Ectodermal cell (in vitro differentiated cells): ENCODE measurements at regions not wholly inside any gene's neighbourhood (a gene's known extent, or its start where the extent isn't known, plus 50 kb on each side); places are given as distances from the start of the nearest gene placed in this dataset.

ENCODE experiments used
- H3K27ac ChIP-seq: 2 replicates; pipeline ENCODE4 v1.7.0; 2013; ENCODE audit warnings: mild to moderate bottlenecking, low read depth, low read length; ENCODE audit not compliant: insufficient read depth, poor library complexity, severe bottlenecking
- H3K27me3 ChIP-seq: 2 replicates; pipeline ENCODE4 v1.7.0; 2013; ENCODE audit warnings: mild to moderate bottlenecking, low read length; ENCODE audit not compliant: insufficient read depth, control insufficient read depth, poor library complexity, severe bottlenecking
- H3K36me3 ChIP-seq: one replicate; pipeline ENCODE4 v1.7.0; 2013; ENCODE audit warnings: low read length; ENCODE audit not compliant: control insufficient read depth, insufficient read depth
- H3K4me1 ChIP-seq: one replicate; pipeline ENCODE4 v1.7.0; 2013; ENCODE audit warnings: low read length; ENCODE audit not compliant: control insufficient read depth, insufficient read depth
- H3K4me3 ChIP-seq: 2 replicates; pipeline ENCODE4 v1.7.0; 2013; ENCODE audit warnings: low read depth, low read length, control low read depth; ENCODE audit not compliant: insufficient read depth
- H3K9me3 ChIP-seq: 2 replicates; pipeline ENCODE4 v1.7.0; 2013; ENCODE audit warnings: mild to moderate bottlenecking, low read length, moderate library complexity; ENCODE audit not compliant: control insufficient read depth
- WGBS, 2 experiments: methylation state at CpG; one replicate each; pipeline ENCODE4 v1.1.7; 2013; ENCODE audit warnings: missing lambda C conversion rate in 2 of 2; 5-methylcytosine and 5-hydroxymethylcytosine counted together

- no peaks in the 10 kb centered on the region for H3K4me1 ChIP-seq
- H3K4me3 ChIP-seq = no peak overlapping the region
- peaks cover 4% of the 10 kb centered on the region for H3K36me3 ChIP-seq
- H3K9me3 ChIP-seq = no peaks in the 10 kb centered on the region
- 94 to 100% methylated on average over 2 to 4 of the region's 4 CpGs for WGBS, 2 experiments
- H3K27me3 ChIP-seq = no peaks in the 10 kb centered on the region
- H3K27ac ChIP-seq = no peak overlapping the region
Measured at GRCh38 chr6:21984135-21984534, 312.7 kb downstream of the PRL start.

GRCh38 chr6:21984561-21984960 lies 312.3 kb downstream of the PRL start:
- 85 to 96% methylated on average over 1 of the region's 1 CpG for WGBS, 2 experiments
- no peak overlapping the region for H3K27ac ChIP-seq
- H3K36me3 ChIP-seq = peaks cover 4% of the 10 kb centered on the region
- no peak overlapping the region for H3K4me3 ChIP-seq
- no peaks in the 10 kb centered on the region for H3K4me1 ChIP-seq
- no peaks in the 10 kb centered on the region for H3K27me3 ChIP-seq
- no peaks in the 10 kb centered on the region for H3K9me3 ChIP-seq

DNA sequence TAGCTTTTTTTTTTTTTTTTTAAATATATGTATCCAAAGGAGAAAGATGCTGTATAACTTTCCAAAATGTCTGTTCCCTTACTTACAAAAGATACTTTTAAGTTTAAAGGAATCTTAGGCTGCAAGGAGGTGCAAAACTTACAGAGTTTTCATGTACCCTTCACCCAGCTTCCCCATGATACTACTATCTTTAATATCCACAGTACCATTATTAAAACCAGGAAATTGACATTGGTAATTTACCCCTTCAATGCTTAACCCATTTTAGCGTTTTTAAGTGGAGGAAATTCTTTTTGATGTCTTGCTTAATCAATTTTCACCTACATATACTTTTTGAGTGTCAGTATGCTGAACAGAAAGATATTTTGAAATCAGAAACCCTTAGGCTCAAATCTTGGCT lies 310.9 kb downstream of the PRL start:
- H3K4me3 ChIP-seq = no peak overlapping the region
- H3K9me3 ChIP-seq = no peaks in the 10 kb centered on the region
- no peak overlapping the region for H3K27ac ChIP-seq
- H3K27me3 ChIP-seq = no peaks in the 10 kb centered on the region
- no peaks in the 10 kb centered on the region for H3K4me1 ChIP-seq
- no peaks in the 10 kb centered on the region for H3K36me3 ChIP-seq
- WGBS, 2 experiments = 100% methylated on average over 1 of the region's 1 CpG; no CpG with 5 or more reads in 1 of the 2 experiments

DNA sequence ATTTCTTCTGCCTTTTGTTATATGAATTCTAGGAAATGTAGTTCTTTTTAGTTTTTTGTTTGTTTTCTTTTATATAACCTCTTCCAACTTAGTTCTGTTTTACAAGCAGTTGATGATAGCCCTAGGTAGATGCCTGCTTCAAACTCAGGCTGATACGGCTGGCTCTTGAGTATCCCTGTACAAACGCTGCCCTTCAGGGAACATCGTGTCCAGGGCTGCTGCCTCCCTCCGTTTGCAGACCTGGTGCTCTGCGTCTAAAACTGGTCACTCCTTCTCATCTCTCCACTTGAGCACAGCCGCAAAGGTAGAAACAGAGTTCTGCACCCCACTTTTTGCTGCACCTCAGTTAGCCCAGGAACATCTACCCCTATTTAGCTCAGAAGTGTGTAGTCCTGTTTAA lies 310.1 kb downstream of the PRL start:
- Histone ChIP-seq H3K4me3 (no peak overlapping the region), H3K36me3 (no peaks in the 10 kb centered on the region), H3K9me3 (no peaks in the 10 kb centered on the region), H3K27ac (no peak overlapping the region), H3K27me3 (no peaks in the 10 kb centered on the region), H3K4me1 (no peaks in the 10 kb centered on the region)
- 75 to 78% methylated on average over 6 of the region's 6 CpGs for WGBS, 2 experiments

DNA sequence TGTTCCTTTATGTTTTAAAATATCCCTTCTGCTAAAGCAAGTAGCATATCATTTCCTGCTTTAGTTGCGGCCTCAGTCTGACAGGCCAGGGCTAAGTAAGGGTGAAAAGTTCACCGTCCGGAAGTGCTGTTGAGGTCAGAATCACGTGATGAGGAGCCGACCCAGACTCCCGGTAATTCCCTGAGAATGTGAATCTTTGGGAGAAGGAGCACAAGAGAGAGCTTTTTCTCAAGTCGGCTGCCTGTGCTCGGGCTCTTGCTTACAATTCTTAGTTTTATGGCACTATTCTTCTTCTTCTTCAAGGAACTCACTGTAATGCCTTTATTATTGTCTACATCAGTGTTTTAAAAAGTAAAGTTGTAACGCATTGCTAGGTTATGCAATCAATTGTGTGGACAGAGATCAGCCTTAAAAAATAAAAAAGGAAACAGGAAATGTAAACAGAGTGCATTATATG lies 309.3 kb downstream of the PRL start:
- WGBS, 2 experiments = 48 to 59% methylated on average over 9 of the region's 9 CpGs
- H3K27me3 ChIP-seq = no peaks in the 10 kb centered on the region
- no peaks in the 10 kb centered on the region for H3K36me3 ChIP-seq
- H3K4me1 ChIP-seq = no peaks in the 10 kb centered on the region
- no peak overlapping the region for H3K4me3 ChIP-seq
- no peak overlapping the region for H3K27ac ChIP-seq
- no peaks in the 10 kb centered on the region for H3K9me3 ChIP-seq

- Histone ChIP-seq H3K4me3 (no peak overlapping the region), H3K27me3 (no peaks in the 10 kb centered on the region), H3K9me3 (no peaks in the 10 kb centered on the region), H3K36me3 (no peaks in the 10 kb centered on the region), H3K4me1 (no peaks in the 10 kb centered on the region), H3K27ac (no peak overlapping the region)
- WGBS, 2 experiments = 79 to 86% methylated on average over 1 of the region's 1 CpG
Measured at GRCh38 chr6:21990577-21990976, 306.3 kb downstream of the PRL start.

DNA sequence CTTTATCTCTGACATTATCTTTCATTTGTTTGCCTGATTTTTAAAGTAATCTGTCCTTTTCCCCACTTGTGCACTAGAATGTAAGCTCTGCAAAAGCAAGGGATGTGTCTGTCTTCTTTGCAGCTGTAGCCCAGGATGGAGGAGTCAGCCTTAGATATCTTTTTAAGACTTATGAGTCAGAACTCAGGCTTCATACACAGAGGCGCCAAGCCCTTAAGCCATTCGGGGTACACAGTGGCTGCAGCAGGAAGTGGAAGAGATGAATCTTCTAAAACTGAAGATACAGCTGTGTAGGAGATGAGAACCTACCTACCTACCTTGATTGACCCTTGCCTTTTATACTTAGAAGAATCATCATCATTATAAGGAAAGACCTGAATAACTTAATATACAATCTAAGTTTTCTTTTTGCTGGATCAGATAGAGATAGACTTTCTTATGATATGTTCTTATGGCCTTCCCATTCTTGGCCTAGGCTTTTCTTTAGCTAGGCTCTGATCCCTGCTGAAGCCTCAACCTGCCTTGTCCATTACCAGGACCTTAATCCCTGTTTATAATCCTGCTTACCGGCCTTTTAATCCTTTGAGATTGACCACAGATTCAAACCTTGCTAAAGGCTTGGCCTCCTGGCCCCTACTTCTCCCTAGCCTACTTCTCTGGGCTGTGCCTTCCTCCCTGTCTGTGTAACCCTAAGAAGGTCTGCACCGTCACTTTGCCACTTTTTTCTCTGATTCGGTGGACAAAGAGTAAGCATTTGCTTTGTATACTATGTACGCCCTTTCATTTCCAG lies 304.5 kb downstream of the PRL start:
- H3K36me3 ChIP-seq = no peaks in the 10 kb centered on the region
- no peak overlapping the region for H3K4me3 ChIP-seq
- no peaks in the 10 kb centered on the region for H3K9me3 ChIP-seq
- H3K27ac ChIP-seq = no peak overlapping the region
- H3K27me3 ChIP-seq = no peaks in the 10 kb centered on the region
- 95 to 97% methylated on average over 6 of the region's 6 CpGs for WGBS, 2 experiments
- H3K4me1 ChIP-seq = no peaks in the 10 kb centered on the region

GRCh38 chr6:21993841-21994240 lies 303.0 kb downstream of the PRL start:
- Histone ChIP-seq H3K4me3 (no peak overlapping the region), H3K4me1 (no peaks in the 10 kb centered on the region), H3K27ac (no peak overlapping the region), H3K36me3 (no peaks in the 10 kb centered on the region), H3K9me3 (no peaks in the 10 kb centered on the region), H3K27me3 (no peaks in the 10 kb centered on the region)
- WGBS, 2 experiments = 100% methylated on average over 1 of the region's 2 CpGs

- Histone ChIP-seq H3K36me3 (no peaks in the 10 kb centered on the region), H3K4me1 (no peaks in the 10 kb centered on the region), H3K4me3 (no peak overlapping the region), H3K9me3 (no peaks in the 10 kb centered on the region), H3K27ac (no peak overlapping the region), H3K27me3 (no peaks in the 10 kb centered on the region)
- WGBS, 2 experiments = 89 to 100% methylated on average over 1 of the region's 1 CpG
Measured at GRCh38 chr6:21994821-21995220, 302.0 kb downstream of the PRL start.

DNA sequence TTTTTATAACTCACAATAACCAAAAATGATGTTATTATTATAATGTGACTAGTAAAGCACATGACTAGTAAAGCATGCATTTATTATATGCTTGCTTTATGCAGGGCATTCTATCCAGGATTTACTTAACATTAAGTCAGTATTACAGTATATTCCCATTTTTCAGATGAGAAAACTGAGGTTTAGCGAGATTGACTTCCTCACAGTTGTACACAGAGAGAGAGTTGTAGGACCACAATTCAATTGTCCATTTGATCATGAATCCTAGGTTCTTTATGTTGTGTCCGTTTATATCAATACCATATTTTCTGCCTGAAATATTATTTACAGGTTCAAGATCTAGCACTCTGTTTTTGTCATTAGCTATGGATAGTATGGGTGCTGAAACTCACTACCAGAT lies 301.5 kb downstream of the PRL start:
- H3K27me3 ChIP-seq = no peaks in the 10 kb centered on the region
- no peak overlapping the region for H3K4me3 ChIP-seq
- H3K27ac ChIP-seq = no peak overlapping the region
- H3K9me3 ChIP-seq = no peaks in the 10 kb centered on the region
- WGBS, 2 experiments = 97% methylated on average over 2 of the region's 2 CpGs
- H3K4me1 ChIP-seq = no peaks in the 10 kb centered on the region
- H3K36me3 ChIP-seq = no peaks in the 10 kb centered on the region
